Progenitor cell of endocrine pancreas (in vitro differentiated cells): ENCODE measurements at regions not wholly inside any gene's neighbourhood (a gene's known extent, or its start where the extent isn't known, plus 50 kb on each side); places are given as distances from the start of the nearest gene placed in this dataset.

ENCODE experiments used
- DNase-seq: peaks from one replicate; pipeline ENCODE4 v3.0.0; 2021; ENCODE audit warnings: low spot score; ENCODE audit not compliant: unreplicated experiment
- H3K27ac Mint-ChIP-seq: 2 replicates; pipeline ENCODE4 v1.8.0; 2021; ENCODE audit warnings: mild to moderate bottlenecking, moderate library complexity, mixed read lengths
- H3K27me3 Mint-ChIP-seq: 2 replicates; pipeline ENCODE4 v1.8.0; 2021; ENCODE audit warnings: mixed read lengths
- H3K36me3 Mint-ChIP-seq: 2 replicates; pipeline ENCODE4 v1.8.0; 2022; ENCODE audit warnings: mixed read lengths; ENCODE audit not compliant: insufficient read depth
- H3K4me1 Mint-ChIP-seq: 2 replicates; pipeline ENCODE4 v1.8.0; 2021; ENCODE audit warnings: low read depth, mixed read lengths
- H3K4me3 Mint-ChIP-seq: 2 replicates; pipeline ENCODE4 v1.8.0; 2021; ENCODE audit warnings: low read depth, mild to moderate bottlenecking, moderate library complexity, mixed read lengths
- H3K9me3 Mint-ChIP-seq: 2 replicates; pipeline ENCODE4 v1.8.0; 2021; ENCODE audit warnings: low read depth, mixed read lengths
- TF ChIP-seq, protein P1 (sequence below): fragments of 200-600 bp; sonication (generic); IDR thresholded peaks from one replicate; pipeline ENCODE4 v1.5.0; 2021; ENCODE audit warnings: antibody characterized with exemption, mild to moderate bottlenecking; ENCODE audit not compliant: unreplicated experiment

DNA sequence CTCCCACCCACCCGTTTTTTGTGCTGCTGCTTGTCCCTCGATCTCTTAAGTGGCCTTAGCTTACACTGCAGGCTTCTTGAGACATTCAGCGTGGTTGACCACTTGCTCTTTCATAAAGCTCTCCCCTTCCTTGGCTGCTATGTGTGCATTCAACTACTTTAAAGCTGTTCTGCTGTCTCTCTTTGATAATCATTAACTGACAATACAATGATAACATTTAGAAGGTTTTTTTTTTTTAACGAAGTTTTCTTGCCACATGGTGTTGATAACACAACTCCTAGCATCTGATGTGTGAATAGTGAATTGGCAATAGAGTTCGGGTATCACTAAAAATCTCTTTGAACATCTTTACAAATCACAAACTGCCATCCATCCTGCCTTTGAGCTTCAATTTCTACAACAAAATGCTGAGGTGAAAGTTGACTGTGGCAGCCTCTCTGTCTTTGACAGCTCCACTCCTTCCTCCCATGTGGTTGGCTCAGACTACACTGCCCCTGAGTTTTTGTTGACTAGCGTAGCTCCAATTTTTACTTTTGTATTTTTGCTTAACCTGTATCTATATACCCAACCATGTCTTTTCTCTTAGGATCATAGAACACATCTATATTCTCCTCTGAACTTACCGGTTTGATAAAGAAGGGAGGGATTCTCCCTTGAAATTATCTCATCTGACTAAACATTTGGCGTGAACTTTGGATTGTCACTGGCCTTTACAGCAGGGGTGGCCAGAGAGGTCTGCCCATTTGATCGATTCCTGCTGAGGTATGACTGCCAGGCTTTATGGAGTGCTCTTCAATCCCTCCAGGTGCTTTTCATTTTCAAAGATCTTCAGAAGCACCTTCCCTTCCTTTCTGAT lies 409.4 kb upstream of the CD180 start:
- H3K27ac Mint-ChIP-seq, result no peak overlapping the region

DNA sequence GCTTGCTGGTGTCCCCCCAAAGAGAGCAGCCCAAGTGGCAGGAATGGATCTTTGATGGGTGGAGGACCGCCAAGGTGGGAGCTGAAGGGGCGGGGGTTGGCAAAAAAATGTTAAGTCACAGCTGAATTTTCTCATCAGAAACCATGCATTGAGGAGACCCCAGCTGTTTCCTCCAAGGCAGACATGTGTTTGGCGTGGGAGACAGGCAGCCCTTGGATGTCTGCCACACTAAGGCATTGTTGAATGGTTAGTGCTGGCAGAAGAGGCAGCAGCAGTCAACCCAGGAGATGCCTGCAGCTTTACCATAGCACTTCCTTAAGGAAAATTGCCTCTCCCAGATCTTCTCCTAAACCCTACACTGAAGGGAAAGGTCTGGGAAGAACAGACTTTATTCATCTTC lies 394.9 kb upstream of the CD180 start:
- Mint-ChIP-seq H3K4me1 (no peaks in the 10 kb centered on the region), H3K9me3 (no peaks in the 10 kb centered on the region), H3K36me3 (no peaks in the 10 kb centered on the region), H3K27me3 (no peaks in the 10 kb centered on the region), H3K4me3 (no peak overlapping the region), H3K27ac (no peak overlapping the region)
- DNase-seq, result no peak
- TF ChIP-seq, protein P1, sequence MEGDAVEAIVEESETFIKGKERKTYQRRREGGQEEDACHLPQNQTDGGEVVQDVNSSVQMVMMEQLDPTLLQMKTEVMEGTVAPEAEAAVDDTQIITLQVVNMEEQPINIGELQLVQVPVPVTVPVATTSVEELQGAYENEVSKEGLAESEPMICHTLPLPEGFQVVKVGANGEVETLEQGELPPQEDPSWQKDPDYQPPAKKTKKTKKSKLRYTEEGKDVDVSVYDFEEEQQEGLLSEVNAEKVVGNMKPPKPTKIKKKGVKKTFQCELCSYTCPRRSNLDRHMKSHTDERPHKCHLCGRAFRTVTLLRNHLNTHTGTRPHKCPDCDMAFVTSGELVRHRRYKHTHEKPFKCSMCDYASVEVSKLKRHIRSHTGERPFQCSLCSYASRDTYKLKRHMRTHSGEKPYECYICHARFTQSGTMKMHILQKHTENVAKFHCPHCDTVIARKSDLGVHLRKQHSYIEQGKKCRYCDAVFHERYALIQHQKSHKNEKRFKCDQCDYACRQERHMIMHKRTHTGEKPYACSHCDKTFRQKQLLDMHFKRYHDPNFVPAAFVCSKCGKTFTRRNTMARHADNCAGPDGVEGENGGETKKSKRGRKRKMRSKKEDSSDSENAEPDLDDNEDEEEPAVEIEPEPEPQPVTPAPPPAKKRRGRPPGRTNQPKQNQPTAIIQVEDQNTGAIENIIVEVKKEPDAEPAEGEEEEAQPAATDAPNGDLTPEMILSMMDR, result no peak

More for the DNA sequence above, 409.4 kb upstream of the CD180 start:
- TF ChIP-seq, protein P1, result no peak
- peaks cover 21% of the 10 kb centered on the region for H3K9me3 Mint-ChIP-seq
- no peak for DNase-seq
- peaks cover 16% of the 10 kb centered on the region for H3K4me1 Mint-ChIP-seq
- peaks cover 3% of the 10 kb centered on the region for H3K36me3 Mint-ChIP-seq
- H3K27me3 Mint-ChIP-seq, result peaks cover 4% of the 10 kb centered on the region
- no peak overlapping the region for H3K4me3 Mint-ChIP-seq

DNA sequence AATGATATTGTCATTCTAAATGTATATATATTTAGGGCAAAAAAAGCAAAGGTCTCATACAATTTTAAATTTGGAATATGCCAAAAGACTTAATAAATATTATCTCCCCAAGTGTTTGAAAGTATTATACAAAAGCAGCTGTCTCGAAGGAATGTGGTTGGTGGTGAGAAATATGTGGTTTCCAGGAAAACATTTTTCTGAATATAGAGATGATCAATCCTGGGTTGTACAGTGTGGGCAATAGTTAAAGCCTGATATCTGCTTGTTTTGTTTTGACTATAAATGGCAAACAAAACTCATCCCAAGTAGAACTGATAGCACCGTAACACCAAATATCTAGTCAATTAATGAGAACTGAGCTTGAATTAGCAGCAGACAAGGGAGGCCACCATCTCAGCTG lies 391.8 kb upstream of the CD180 start:
- Mint-ChIP-seq H3K9me3 (no peaks in the 10 kb centered on the region), H3K36me3 (no peaks in the 10 kb centered on the region), H3K4me1 (no peaks in the 10 kb centered on the region), H3K27me3 (no peaks in the 10 kb centered on the region), H3K27ac (no peak overlapping the region), H3K4me3 (no peak overlapping the region)
- no peak for DNase-seq
- TF ChIP-seq, protein P1, result no peak

DNA sequence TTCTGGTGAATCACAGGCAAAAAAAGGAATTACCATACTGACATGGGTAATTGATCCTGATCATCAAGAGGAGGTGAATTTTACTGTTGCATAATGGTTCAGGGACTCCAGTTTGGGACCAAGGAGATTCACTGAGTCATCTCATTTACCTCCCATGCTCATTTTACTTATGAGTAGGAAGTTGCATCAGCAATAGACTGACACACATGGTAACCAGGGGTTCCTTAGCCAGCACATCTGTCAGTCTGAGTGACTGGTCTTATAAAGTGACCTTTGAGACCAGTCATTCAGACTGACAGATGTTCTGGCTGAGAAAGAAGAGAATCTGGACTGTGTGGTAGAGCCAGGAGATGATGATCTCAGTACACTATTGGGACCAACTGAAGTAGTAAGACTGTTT lies 384.6 kb upstream of the CD180 start:
- H3K27me3 Mint-ChIP-seq, result no peaks in the 10 kb centered on the region
- TF ChIP-seq, protein P1, result no peak
- no peak for DNase-seq
- H3K36me3 Mint-ChIP-seq, result no peaks in the 10 kb centered on the region
- H3K27ac Mint-ChIP-seq, result no peak overlapping the region
- no peaks in the 10 kb centered on the region for H3K9me3 Mint-ChIP-seq
- H3K4me3 Mint-ChIP-seq, result no peak overlapping the region
- peaks cover 3% of the 10 kb centered on the region for H3K4me1 Mint-ChIP-seq

DNA sequence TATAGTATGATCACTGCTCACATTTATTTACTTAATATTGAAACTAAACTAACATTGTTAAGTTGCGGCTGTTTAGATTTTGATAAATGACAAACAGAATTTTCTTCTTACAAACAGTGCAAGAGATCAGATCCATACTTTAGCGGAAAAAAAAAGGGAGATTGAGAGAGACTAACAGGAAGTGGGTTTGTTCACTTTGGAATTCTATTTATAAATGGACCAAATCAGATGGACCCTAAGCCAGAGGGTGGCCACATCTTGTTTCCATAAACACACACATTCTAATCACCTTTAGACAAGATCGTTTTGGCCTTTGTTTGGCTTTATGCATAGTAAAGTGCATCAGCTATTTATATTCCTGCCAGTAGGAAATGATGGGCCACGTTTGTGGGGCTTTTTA lies 381.4 kb upstream of the CD180 start:
- Mint-ChIP-seq H3K4me3 (no peak overlapping the region), H3K4me1 (peaks cover 3% of the 10 kb centered on the region), H3K27me3 (peaks cover 3% of the 10 kb centered on the region), H3K27ac (no peak overlapping the region), H3K36me3 (peaks cover 2% of the 10 kb centered on the region), H3K9me3 (peaks cover 6% of the 10 kb centered on the region)
- no peak for DNase-seq
- TF ChIP-seq, protein P1, result no peak
